GM20000 (cell line): ENCODE measurements at regions not wholly inside any gene's neighbourhood (a gene's known extent, or its start where the extent isn't known, plus 50 kb on each side); places are given as distances from the start of the nearest gene placed in this dataset.

ENCODE experiments used
- DNase-seq: peaks from one replicate; pipeline ENCODE4 v3.0.0; 2012; ENCODE audit warnings: low spot score
- TF ChIP-seq, protein P1 (sequence below): IDR thresholded peaks from 2 replicates; pipeline ENCODE4 v1.5.1; 2012; ENCODE audit warnings: mild to moderate bottlenecking, control low read depth; ENCODE audit errors: extremely low read depth, missing control alignments

DNA sequence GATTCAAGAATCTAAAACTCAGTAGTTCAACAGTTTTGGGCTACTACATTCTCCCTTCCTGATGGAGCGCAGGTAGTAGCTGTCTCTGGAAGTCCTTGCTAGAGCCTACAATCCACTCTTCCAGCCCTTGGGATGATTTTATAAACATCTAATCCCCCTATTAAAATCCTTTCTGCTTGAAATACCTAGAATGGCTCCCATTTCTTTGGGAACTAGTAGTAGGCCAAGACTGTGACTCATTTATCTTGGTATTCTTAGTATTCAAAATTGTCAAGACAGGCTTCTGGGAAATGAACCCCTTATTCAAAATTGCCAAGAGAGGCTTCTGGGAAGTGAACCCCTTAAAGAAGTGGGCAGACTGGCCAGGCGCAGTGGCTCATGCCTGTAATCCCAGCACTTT, 142.5 kb upstream of the FGGY start:
- TF ChIP-seq, protein P1, sequence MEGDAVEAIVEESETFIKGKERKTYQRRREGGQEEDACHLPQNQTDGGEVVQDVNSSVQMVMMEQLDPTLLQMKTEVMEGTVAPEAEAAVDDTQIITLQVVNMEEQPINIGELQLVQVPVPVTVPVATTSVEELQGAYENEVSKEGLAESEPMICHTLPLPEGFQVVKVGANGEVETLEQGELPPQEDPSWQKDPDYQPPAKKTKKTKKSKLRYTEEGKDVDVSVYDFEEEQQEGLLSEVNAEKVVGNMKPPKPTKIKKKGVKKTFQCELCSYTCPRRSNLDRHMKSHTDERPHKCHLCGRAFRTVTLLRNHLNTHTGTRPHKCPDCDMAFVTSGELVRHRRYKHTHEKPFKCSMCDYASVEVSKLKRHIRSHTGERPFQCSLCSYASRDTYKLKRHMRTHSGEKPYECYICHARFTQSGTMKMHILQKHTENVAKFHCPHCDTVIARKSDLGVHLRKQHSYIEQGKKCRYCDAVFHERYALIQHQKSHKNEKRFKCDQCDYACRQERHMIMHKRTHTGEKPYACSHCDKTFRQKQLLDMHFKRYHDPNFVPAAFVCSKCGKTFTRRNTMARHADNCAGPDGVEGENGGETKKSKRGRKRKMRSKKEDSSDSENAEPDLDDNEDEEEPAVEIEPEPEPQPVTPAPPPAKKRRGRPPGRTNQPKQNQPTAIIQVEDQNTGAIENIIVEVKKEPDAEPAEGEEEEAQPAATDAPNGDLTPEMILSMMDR, result no peak
- DNase-seq, result no peak

DNA sequence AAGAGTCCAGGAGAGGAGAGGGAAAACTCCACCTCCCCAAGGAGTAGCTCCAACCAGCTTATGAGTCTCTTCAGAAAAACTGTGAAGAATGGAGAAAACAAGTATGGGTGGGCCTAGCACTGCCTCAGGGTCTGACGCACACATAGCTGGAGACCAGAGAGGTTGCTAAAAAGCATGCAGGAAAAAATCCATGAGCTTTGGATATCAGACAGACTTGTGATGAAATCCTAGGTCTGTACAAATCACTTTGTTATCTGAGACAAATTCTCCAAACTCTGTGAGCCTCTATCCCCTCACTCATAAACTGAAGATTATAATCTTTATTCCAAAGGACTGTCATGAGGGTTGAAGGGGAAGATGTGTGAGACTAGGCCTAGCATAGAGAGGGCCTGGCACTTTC, 141.5 kb upstream of the FGGY start:
- TF ChIP-seq, protein P1, result no peak
- DNase-seq, result no peak

DNA sequence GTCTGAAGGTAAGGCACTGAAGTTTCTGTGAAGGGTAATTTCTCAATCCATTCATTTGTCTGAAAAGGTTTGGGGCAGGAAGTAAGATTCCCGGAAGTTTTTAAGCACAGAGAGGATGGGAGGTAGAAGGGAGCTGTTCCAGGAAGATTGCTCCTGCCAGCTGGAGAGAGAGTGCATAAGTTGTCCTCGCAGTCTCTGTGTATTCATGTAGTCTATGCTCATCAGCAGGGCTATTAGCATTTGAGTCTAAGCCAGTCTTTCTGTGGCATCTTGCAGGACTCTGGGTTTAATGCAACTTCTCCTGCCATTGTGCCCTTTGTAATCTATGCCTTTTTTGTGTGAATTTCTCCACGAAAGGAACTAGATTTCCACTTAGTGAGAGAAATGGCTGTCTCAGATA, 140.8 kb upstream of the FGGY start:
- no peak for DNase-seq
- TF ChIP-seq, protein P1, result no peak

DNA sequence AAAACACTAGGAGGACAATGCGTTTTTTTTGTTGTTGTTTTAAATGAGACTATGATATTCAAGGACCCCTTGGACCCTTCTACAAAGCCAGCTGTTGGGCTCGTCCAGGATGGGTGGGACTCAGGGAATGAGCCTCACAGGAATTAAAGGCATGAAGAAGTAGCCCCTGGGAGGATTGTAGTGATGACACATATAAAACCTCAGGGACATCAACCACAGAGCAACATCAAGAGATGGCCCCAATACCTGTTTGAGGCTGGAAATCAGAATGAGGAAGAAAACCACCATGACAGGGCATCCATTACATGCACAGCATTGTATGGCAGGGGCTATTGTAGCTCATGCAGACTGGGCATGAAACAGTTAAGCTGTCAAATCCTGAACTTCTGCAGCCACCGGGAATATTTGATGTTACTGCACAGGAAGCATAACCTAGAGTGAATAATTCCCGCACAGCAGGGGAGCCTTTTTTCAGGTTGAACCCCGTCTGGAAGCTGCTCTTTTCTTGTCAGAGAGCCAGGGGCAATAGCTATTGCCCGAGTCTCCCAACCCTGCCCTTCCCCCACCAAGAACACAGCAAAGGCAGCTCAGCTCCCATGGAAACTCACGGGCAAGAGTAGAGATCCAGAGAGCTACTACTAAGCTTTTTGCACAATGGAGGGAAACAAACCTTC, 140.2 kb upstream of the FGGY start:
- DNase-seq, result no peak
- TF ChIP-seq, protein P1, result no peak

DNA sequence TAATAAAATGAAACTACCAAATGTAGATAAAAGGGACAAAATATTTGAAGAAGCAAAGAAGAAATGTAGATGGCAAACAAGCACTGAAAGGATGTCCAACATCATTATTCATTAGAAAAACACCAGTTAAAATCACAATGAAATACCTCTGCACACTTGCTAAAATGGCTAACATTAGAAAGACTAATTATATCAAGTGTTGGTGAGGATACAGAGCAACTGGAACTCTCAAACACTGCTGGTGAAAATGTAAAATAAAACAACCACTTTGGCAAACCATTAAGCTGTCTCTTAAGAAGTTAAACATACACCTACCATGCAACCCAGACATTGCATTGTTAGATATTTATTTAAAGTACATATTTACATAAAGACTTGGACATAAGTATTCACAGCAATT, 138.6 kb upstream of the FGGY start:
- TF ChIP-seq, protein P1, result no peak
- DNase-seq, result no peak

DNA sequence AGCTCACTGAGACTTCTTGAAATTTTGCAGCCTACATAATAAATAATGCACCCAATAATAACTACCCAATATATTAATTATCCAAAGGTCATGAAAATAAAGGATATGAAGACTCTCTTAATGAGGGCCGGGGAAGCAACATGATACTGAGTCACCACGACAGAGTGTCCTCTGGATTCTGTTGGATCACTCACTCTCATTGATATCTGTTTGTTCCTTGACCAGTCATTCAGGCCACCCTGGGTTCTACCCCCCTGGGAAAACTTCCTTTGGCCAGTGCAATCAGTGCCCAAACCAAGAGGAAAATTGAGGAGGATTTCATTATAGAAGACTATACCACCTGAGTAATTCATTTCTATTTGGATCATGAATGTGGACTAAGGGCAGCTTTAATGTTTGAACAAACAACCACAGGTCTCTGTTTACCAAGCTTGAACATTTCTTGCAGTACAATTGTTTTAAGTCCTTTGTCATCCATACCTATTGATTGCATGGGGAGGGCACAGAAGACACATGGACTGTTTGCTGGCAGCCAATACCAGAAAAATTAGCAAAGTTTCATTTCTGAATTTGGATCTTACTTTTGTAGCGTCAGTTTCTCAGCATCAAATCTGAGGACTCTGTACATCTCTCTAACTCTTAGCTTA, 137.2 kb upstream of the FGGY start:
- TF ChIP-seq, protein P1, result no peak
- no peak for DNase-seq

DNA sequence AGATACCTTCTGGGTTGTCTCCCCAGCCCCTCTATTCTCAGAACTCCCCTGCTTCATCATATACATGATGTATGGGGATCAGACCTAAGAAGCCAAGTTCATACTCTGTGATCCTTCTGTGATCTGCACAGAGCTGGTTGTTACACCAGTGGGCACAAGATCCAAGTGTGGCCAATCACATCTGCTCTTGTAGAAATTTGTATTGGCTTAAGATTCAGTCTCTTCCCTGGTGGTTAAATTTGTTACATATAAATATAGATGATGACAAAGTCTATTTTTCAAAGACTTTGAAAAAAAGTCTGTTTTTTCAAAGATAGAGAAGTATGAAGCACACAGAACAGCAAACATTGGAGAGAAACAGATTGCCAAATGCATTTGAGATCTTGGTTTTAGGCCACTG, 135.8 kb upstream of the FGGY start:
- DNase-seq, result no peak
- TF ChIP-seq, protein P1, result no peak
